Kidney (tissue), 13 donors: ENCODE measurements at regions not wholly inside any gene's neighbourhood (a gene's known extent, or its start where the extent isn't known, plus 50 kb on each side); places are given as distances from the start of the nearest gene placed in this dataset.

ENCODE experiments used
- DNase-seq, 5 donors: peaks; one replicate each; pipeline ENCODE4 v3.0.0-alpha.2; 2013 to 2020
- FAIRE-seq: peaks from 2 replicates; lab custom pipeline; 2012; peaks lifted over from hg19 to GRCh38; lab: Jason Lieb, UNC
- H3K27ac ChIP-seq, 2 donors: one replicate each; pipeline ENCODE4 v1.7.0; 2013; ENCODE audit warnings: low read depth in 2 of 2, low read length in 2 of 2, inconsistent platforms in 1 of 2
- H3K27me3 ChIP-seq: one replicate; pipeline ENCODE4 v1.7.1; 2013; ENCODE audit warnings: low read length, inconsistent platforms; ENCODE audit not compliant: control insufficient read depth, insufficient read depth
- H3K36me3 ChIP-seq, 3 donors: one replicate each; pipeline versions ENCODE4 v1.7.0 to v1.7.1; 2013; ENCODE audit warnings: low read length in 3 of 3, control low read depth in 1 of 3, inconsistent platforms in 1 of 3; ENCODE audit not compliant: insufficient read depth in 3 of 3, control insufficient read depth in 2 of 3
- H3K4me1 ChIP-seq, 3 donors: one replicate each; pipeline versions ENCODE4 v1.7.0 to v1.7.1; 2013; ENCODE audit warnings: low read length in 3 of 3, inconsistent platforms in 1 of 3, low read depth in 1 of 3; ENCODE audit not compliant: control insufficient read depth in 2 of 3, insufficient read depth in 2 of 3
- H3K4me3 ChIP-seq, 3 donors: one replicate each; pipeline versions ENCODE4 v1.7.0 to v1.8.1; 2013; ENCODE audit warnings: low read length in 3 of 3, control low read depth in 1 of 3, inconsistent platforms in 1 of 3
- H3K9ac ChIP-seq, 3 donors: one replicate each; pipeline versions ENCODE4 v1.7.0 to v1.7.1; 2013; ENCODE audit warnings: low read length in 3 of 3, control low read depth in 1 of 3, inconsistent platforms in 1 of 3
- H3K9me3 ChIP-seq, 3 donors: one replicate each; pipeline versions ENCODE4 v1.7.0 to v1.7.1; 2013; ENCODE audit warnings: low read length in 3 of 3, control low read depth in 1 of 3, inconsistent platforms in 1 of 3; ENCODE audit not compliant: control insufficient read depth in 2 of 3, insufficient read depth in 1 of 3
- intact Hi-C: fragments of 100-400 bp; cut with DNase I; formaldehyde crosslinking; loops from one replicate; pipeline ENCODE4 v1.11.1; 2022
- TF ChIP-seq, protein P1 (sequence below): IDR thresholded peaks from 3 replicates; pipeline ENCODE4 v1.5.1; 2012; ENCODE audit warnings: mild to moderate bottlenecking, moderate library complexity, borderline replicate concordance; ENCODE audit not compliant: insufficient read depth; ENCODE audit errors: extremely low read depth
- donor health status: control.
- donor health status: control.
- donor health status: control.
- donor health status: control.
- donor health status: control.
- donor health status: DM: yes; HTN: yes; CAD: no.
- donor health status: Normal renal cell carcinoma (clear cell type).

DNA sequence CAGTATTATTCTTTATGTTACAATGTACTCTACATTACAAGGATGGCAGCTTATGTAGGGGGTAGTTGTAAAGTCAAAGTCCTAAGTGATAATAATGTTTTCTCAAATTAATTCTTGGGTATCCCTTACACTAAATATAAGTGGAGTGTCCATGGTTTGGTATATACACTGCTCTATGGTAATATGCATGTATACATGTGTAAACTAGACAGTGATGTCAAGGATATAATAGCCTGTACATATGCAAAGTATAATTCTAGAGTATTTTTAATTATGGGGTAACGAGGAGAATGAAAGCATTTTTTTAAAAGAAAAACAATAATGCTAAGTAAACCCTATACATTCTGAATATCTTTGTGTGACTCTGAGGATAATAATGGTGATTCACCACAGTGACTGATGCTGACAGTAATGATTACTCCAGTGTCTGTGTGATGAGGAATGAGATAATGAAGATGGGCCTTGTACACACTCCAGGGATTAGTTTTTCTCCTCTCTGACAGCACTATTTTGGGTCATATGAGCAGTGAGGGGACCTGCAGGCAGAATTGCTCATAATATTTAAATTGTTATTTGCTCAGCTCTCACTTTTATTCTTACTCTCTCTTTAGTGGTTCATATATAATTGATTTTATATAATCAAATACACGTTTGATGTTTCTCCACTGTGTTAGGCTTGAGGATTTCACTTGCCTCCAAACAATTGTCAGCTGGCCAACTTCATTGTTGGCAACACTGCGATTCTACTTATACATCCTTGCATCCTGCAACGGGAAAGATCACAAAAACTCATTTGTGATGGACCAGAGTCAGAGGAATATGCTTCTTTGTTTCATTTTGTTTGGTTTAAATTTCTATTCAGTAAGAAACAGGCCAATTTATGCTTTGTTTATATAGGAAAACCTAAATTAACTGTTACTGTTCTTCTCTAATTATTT, 88.2 kb downstream of the NREP start:
- no peaks in the 10 kb centered on the region for H3K36me3 ChIP-seq
- intact Hi-C loops = no loop called here
- H3K27me3 ChIP-seq = no peaks in the 10 kb centered on the region
- no peak for FAIRE-seq
- no peak overlapping the region for H3K9ac ChIP-seq
- no peak for DNase-seq
- no peak overlapping the region for H3K4me3 ChIP-seq
- H3K9me3 ChIP-seq = no peaks in the 10 kb centered on the region
- H3K4me1 ChIP-seq = no peaks in the 10 kb centered on the region
- no peak overlapping the region for H3K27ac ChIP-seq
- TF ChIP-seq, protein P1, sequence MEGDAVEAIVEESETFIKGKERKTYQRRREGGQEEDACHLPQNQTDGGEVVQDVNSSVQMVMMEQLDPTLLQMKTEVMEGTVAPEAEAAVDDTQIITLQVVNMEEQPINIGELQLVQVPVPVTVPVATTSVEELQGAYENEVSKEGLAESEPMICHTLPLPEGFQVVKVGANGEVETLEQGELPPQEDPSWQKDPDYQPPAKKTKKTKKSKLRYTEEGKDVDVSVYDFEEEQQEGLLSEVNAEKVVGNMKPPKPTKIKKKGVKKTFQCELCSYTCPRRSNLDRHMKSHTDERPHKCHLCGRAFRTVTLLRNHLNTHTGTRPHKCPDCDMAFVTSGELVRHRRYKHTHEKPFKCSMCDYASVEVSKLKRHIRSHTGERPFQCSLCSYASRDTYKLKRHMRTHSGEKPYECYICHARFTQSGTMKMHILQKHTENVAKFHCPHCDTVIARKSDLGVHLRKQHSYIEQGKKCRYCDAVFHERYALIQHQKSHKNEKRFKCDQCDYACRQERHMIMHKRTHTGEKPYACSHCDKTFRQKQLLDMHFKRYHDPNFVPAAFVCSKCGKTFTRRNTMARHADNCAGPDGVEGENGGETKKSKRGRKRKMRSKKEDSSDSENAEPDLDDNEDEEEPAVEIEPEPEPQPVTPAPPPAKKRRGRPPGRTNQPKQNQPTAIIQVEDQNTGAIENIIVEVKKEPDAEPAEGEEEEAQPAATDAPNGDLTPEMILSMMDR = no peak

DNA sequence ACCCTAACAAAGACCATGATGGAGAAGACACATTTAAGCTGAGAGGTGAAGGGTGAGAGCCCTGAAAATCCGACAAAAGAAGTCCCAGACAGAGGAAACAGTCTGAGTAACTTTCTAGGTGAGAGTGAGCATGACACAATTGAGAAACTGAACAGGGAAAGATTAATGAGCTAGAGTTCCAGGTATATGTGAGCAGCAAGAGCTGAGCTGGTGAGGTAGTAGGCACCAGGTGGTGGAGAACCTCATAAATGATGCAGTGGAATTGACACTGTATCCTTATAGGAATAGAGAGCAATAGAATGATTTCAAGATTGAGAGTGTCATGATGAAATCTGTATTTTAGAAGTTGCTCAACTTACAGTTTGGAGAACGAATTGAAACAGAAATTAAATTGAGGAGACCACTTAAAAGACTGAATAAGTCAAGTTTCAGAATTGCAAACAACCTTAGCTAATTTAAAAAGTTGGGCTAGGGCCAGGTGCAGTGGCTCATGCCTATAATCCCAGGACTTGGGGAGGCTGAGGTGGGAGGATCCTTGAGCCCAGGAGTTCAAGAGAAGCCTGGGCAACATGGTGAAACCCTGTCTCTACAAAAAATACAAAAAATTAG, 89.8 kb downstream of the NREP start:
- Histone ChIP-seq H3K27me3 (no peaks in the 10 kb centered on the region), H3K9ac (no peak overlapping the region), H3K4me3 (no peak overlapping the region), H3K36me3 (no peaks in the 10 kb centered on the region), H3K27ac (no peak overlapping the region), H3K9me3 (no peaks in the 10 kb centered on the region), H3K4me1 (no peaks in the 10 kb centered on the region)
- no peak for FAIRE-seq
- intact Hi-C loops = no loop called here
- TF ChIP-seq, protein P1 = no peak
- no peak for DNase-seq

DNA sequence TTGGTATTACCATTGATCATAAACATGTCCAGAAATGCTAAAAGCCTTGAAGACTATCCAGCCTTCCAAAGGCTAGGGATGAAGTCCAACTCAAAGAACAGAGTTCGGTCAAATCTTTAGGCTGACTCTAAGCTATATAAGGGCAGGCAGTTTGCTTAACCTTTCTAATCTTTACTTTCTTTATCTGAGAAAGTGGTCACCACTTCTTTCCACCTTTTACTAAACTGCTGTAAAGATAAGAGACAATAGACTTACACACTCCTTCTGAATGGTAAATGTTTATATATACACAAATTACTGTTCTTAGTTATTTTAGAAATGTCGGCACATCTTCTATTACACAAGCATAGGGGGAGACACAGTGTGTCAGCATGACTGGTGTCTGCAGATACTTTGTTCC, 100.4 kb downstream of the NREP start:
- H3K27ac ChIP-seq = no peak overlapping the region
- no peaks in the 10 kb centered on the region for H3K9me3 ChIP-seq
- no peak overlapping the region for H3K9ac ChIP-seq
- intact Hi-C loops = no loop called here
- H3K36me3 ChIP-seq = no peaks in the 10 kb centered on the region
- H3K27me3 ChIP-seq = no peaks in the 10 kb centered on the region
- FAIRE-seq = no peak
- H3K4me1 ChIP-seq = no peaks in the 10 kb centered on the region
- TF ChIP-seq, protein P1 = no peak
- DNase-seq = no peak
- no peak overlapping the region for H3K4me3 ChIP-seq
